Spinal cord (tissue), 9 donors: ENCODE measurements at regions not wholly inside any gene's neighbourhood (a gene's known extent, or its start where the extent isn't known, plus 50 kb on each side); places are given as distances from the start of the nearest gene placed in this dataset.

ENCODE experiments used
- DNase-seq, 6 donors: peaks; one replicate each; pipeline versions ENCODE4 v3.0.0 to v3.0.0-alpha.2; 2013 to 2015; ENCODE audit warnings: low spot score in 6 of 6, low read depth in 4 of 6
- H3K27ac ChIP-seq: one replicate; pipeline ENCODE4 v1.5.1; 2013; ENCODE audit warnings: low read depth, low read length, control low read depth
- H3K27me3 ChIP-seq: one replicate; pipeline ENCODE4 v1.6.1; 2013; ENCODE audit warnings: low read length; ENCODE audit not compliant: control insufficient read depth, insufficient read depth
- H3K36me3 ChIP-seq: one replicate; pipeline ENCODE4 v1.6.1; 2013; ENCODE audit warnings: low read length; ENCODE audit not compliant: control insufficient read depth, insufficient read depth
- H3K4me1 ChIP-seq: one replicate; pipeline ENCODE4 v1.6.1; 2013; ENCODE audit warnings: low read length; ENCODE audit not compliant: control insufficient read depth, insufficient read depth
- H3K4me3 ChIP-seq: one replicate; pipeline ENCODE4 v1.5.1; 2013; ENCODE audit warnings: low read depth, low read length, control low read depth
- H3K9me3 ChIP-seq: one replicate; pipeline ENCODE4 v1.6.1; 2013; ENCODE audit warnings: low read length; ENCODE audit not compliant: control insufficient read depth, insufficient read depth
- WGBS: methylation state at CpG from one replicate; pipeline ENCODE4 v1.1.5; 2013; ENCODE audit warnings: missing lambda C conversion rate; ENCODE audit not compliant: insufficient coverage; 5-methylcytosine and 5-hydroxymethylcytosine counted together
- donor health status: healthy.

DNA sequence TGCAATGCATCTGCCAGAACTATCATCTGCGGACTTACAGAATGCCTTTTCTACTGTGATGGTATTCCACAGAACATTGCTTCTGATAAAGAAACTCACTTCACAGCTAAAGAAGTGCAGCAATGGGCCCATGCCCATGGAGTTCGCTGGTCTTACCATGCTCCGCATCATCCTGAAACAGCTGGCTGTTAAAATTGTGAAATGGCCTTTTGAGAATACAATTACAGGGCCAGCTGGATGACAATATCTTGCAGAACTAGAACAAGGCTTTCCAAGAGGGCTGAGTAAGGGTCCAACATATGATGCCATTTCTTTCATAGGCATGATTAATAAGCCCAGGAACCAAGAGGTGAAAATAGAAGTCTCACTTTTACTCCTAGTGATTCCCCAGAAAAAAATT is 104.1 kb upstream of the ADCY1 start:
- Histone ChIP-seq H3K36me3 (no peaks in the 10 kb centered on the region), H3K27me3 (no peaks in the 10 kb centered on the region), H3K27ac (no peak overlapping the region), H3K9me3 (no peaks in the 10 kb centered on the region), H3K4me1 (no peaks in the 10 kb centered on the region), H3K4me3 (no peak overlapping the region)
- DNase-seq: no peak
- WGBS: 92% methylated on average over 3 of the region's 3 CpGs

DNA sequence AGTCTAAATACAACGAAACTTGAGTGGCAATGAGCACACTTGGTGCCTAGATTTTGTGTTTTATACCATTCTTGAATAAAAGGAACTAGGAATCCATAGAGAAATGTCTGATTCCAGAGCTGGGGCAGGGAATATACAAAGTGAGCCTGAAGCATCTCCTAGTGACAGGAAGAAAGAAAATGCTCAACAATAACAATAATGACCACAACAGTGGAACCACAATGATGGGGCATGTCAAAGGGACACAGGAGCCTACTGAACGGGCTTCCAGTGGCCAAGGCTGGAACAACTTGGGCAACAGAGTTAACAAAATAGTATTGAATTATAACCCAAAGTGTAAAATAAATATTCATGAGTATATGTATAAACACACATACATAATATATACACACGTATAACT is 94.4 kb upstream of the ADCY1 start:
- H3K4me1 ChIP-seq: peaks cover 2% of the 10 kb centered on the region
- H3K4me3 ChIP-seq: no peak overlapping the region
- no peak for DNase-seq
- no peaks in the 10 kb centered on the region for H3K36me3 ChIP-seq
- no peaks in the 10 kb centered on the region for H3K27me3 ChIP-seq
- no peaks in the 10 kb centered on the region for H3K9me3 ChIP-seq
- no peak overlapping the region for H3K27ac ChIP-seq
- WGBS: no CpG with 5 or more reads among the region's 3 CpGs

DNA sequence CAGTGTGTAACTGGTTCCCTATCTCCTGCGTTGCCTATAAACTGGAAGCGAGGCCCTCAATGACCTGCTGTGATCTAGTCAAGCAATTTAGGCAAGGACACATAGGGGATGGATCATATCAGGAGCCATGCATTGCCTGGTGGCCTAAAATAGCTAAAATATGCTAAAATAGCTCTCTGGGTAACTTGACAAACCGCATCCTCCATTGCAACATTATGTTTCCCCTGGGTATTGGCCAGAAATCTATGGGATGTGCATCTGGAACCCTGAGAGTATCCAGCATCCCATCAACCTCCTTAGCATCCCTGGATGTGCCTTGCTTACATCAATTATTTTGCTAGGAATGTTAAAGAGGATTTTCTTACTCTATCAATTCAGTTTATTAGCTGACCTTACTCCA is 91.7 kb upstream of the ADCY1 start:
- DNase-seq: no peak
- Histone ChIP-seq H3K36me3 (no peaks in the 10 kb centered on the region), H3K27me3 (no peaks in the 10 kb centered on the region), H3K27ac (no peak overlapping the region), H3K9me3 (no peaks in the 10 kb centered on the region), H3K4me3 (no peak overlapping the region), H3K4me1 (peaks cover 2% of the 10 kb centered on the region)
- whole genome bisulfite sequencing: 89% methylated on average over 2 of the region's 3 CpGs

DNA sequence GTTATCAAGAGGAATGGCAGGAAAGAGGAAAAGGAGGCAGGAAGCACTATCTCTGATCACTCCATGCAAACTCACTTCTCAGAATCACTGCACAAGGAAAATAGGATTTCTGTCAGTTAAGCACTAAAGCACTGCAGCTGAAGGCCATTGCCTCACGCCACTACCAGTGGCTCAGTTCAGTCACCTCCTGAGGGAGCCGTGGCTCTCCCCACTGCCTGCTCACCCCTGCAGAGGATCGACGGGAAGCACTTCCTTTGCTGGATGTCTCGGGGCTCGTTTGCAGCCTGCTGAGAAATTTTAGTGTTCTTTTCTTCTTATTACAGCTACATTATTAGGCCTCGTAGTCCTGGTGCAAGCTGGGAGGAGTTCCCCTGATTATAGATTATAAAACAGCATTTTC is 90.1 kb upstream of the ADCY1 start:
- WGBS: 26% methylated on average over 4 of the region's 7 CpGs

DNA sequence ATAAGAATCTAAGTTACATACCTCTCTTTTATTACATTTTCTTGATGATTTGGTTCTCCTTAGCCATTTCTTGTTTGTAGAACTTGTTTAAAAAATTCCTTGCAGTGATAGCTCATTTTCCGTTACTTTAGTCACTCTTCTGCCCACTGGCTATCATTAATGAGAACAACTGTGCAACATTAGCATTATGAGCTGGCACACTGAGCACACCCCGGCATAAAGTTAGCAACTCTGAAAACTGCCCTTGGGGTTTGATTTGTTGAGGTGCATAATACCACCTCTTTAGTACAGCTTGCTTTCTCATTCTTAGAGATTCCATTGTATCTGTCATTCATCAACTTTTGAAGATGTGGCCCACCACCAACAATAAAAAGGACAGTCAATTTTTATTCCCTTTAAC is 87.6 kb upstream of the ADCY1 start:
- no CpG with 5 or more reads among the region's 2 CpGs for WGBS
- Histone ChIP-seq H3K4me3 (no peak overlapping the region), H3K4me1 (peaks cover 2% of the 10 kb centered on the region), H3K9me3 (no peaks in the 10 kb centered on the region), H3K27ac (no peak overlapping the region), H3K27me3 (no peaks in the 10 kb centered on the region), H3K36me3 (no peaks in the 10 kb centered on the region)
- no peak for DNase-seq

More for the DNA sequence above, 90.1 kb upstream of the ADCY1 start:
- DNase-seq: peak in 1 of 6 donors; percentile 74
- H3K36me3 ChIP-seq: no peaks in the 10 kb centered on the region
- no peak overlapping the region for H3K4me3 ChIP-seq
- no peaks in the 10 kb centered on the region for H3K9me3 ChIP-seq
- H3K4me1 ChIP-seq: peaks cover 2% of the 10 kb centered on the region
- no peaks in the 10 kb centered on the region for H3K27me3 ChIP-seq
- no peak overlapping the region for H3K27ac ChIP-seq

DNA sequence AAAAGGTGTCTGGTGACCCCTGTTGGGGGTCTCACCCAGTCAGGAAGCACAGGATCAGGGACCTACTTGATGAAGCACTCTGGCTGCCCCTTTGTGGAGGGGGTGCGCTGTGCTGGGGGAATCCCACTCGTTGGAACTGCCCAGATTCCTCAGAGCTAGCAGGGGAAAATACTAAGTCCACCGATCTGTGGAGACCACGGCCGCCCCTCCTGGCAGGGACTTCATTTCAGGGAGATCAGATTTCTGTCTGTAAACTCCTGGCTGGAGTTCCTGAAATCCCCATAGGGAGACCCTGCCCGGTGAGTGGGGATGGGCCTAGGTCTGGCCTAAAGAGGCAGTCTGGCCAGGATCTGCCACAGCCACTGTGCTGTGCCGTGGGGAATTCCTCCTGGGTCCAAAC is 79.3 kb upstream of the ADCY1 start:
- Histone ChIP-seq H3K9me3 (no peaks in the 10 kb centered on the region), H3K27me3 (no peaks in the 10 kb centered on the region), H3K4me1 (no peaks in the 10 kb centered on the region), H3K27ac (no peak overlapping the region), H3K4me3 (no peak overlapping the region), H3K36me3 (no peaks in the 10 kb centered on the region)
- no peak for DNase-seq
- WGBS: 54% methylated on average over 6 of the region's 7 CpGs

DNA sequence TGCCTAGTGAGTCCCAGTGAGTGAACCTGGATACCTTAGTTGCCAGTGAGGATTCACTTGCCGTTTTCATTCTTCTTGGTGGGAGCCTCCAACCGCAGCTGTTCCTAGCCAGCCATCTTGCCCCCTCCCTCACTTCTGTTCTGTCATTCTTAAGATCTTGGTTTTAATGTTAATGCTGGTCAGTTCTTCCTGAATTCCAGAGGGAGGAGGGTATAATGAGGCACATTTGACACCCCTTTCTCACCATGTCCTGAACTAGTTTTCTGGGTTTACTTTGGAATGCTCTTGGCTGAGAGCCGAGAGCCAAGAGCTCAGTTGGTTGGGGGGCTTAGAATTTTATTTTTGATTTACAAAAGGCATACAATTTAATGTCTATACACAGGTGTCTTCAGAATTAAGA is 78.5 kb upstream of the ADCY1 start:
- no peaks in the 10 kb centered on the region for H3K9me3 ChIP-seq
- H3K27ac ChIP-seq: no peak overlapping the region
- no CpG with 5 or more reads among the region's 3 CpGs for WGBS
- no peaks in the 10 kb centered on the region for H3K4me1 ChIP-seq
- H3K27me3 ChIP-seq: no peaks in the 10 kb centered on the region
- no peak for DNase-seq
- no peaks in the 10 kb centered on the region for H3K36me3 ChIP-seq
- H3K4me3 ChIP-seq: no peak overlapping the region

DNA sequence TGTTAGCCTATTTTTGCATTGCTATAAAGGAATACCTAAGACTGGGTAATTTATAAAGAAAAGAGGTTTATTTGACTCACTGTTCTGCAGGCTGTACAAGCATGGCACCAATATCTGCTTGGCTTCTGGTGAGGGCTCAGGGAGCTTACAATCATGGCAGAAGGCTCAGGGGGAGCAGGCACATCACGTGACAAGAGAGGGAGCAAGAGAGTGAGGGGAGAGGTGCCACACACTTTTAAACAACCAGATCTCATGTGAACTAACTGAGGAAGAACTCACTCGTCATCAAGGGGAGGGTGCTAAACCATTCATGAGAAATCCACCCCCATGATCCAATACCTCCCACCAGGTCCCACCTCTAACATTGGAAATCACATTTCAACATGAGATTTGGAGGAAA is 73.9 kb upstream of the ADCY1 start:
- Histone ChIP-seq H3K9me3 (no peaks in the 10 kb centered on the region), H3K36me3 (no peaks in the 10 kb centered on the region), H3K27ac (no peak overlapping the region), H3K4me1 (no peaks in the 10 kb centered on the region), H3K27me3 (no peaks in the 10 kb centered on the region), H3K4me3 (no peak overlapping the region)
- no CpG with 5 or more reads among the region's 2 CpGs for WGBS
- no peak for DNase-seq

DNA sequence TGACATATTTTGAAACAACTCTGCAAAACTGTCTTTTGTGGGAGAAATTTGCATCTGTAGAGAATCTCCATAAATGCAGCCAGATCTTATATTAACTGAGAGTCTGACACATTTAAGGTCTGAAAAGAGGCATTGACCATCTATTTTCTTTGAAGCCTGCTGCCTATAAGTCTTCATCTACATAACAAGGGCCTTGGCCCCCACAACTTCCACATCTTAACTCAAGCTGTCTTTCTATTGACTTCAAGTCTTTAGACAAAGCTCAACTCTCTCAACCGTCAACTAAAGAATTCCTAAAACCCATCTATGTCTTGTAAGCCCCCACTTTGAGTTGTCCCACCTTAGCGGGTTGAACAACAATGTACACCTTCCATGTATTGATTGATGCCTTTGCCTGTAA is 72.4 kb upstream of the ADCY1 start:
- H3K4me1 ChIP-seq: no peaks in the 10 kb centered on the region
- 31% methylated on average over 2 of the region's 2 CpGs for WGBS
- no peak overlapping the region for H3K4me3 ChIP-seq
- no peaks in the 10 kb centered on the region for H3K36me3 ChIP-seq
- DNase-seq: no peak
- no peaks in the 10 kb centered on the region for H3K27me3 ChIP-seq
- no peak overlapping the region for H3K27ac ChIP-seq
- peaks cover 2% of the 10 kb centered on the region for H3K9me3 ChIP-seq

DNA sequence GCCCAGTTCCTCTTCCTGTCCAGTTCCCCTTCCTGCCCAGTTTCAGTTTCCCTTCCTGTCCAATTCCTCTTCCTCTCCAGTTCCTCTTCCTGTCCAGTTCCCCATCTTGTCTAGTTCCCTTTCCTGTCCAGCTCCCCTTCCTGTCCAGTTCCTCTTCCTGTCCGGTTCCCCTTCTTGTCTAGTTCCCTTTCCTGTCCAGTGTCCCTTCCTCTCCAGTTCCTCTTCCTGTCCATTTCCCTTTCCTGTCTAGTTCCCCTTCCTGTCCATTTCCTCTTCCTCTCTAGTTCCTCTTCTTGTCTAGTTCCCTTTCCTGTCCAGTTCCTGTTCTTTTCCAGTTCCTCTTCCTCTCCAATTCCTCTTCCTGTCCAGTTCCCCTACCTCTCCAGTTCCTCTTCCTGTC is 68.1 kb upstream of the ADCY1 start:
- H3K4me3 ChIP-seq: no peak overlapping the region
- no peaks in the 10 kb centered on the region for H3K4me1 ChIP-seq
- H3K36me3 ChIP-seq: no peaks in the 10 kb centered on the region
- DNase-seq: no peak
- no peak overlapping the region for H3K27ac ChIP-seq
- peaks cover 2% of the 10 kb centered on the region for H3K9me3 ChIP-seq
- WGBS: 81% methylated on average over 1 of the region's 1 CpG
- no peaks in the 10 kb centered on the region for H3K27me3 ChIP-seq
